ENCODE measurements at regions not wholly inside any gene's neighbourhood (a gene's known extent, or its start where the extent isn't known, plus 50 kb on each side); places are given as distances from the start of the nearest gene placed in this dataset.
"Not testable (repeated sequence)": the region's sequence is repeated elsewhere in the genome, so short reads cannot be mapped to it uniquely, and the experiment has no call there.

DNA sequence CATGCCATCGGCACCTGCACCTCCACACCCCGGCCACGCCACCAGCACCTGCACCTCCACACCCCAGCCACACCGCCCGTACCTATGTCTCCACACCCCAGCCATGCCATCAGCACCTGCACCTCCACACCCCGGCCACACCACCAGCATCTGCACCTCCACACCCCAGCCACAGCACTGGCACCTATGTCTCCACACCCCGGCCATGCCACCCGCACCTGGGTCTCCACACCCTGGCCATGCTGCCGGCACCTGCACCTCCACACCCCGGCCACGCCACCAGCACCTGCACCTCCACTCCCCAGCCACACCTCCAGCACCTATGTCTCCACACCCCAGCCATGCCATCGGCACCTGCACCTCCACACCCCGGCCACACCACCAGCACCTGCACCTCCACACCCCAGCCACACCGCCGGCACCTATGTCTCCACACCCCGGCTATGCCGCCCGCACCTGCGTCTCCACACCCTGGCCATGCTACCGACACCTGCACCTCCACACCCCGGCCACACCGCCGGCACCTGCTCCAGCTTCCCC, 390.3 kb upstream of the MYT1L start:
- Histone ChIP-seq H3K9me3 (ENCODE audit: insufficient read depth, low read length) (no peaks in the 10 kb centered on the region), H3K79me2 (ENCODE audit: insufficient read depth, low read length) (no peaks in the 10 kb centered on the region)

DNA sequence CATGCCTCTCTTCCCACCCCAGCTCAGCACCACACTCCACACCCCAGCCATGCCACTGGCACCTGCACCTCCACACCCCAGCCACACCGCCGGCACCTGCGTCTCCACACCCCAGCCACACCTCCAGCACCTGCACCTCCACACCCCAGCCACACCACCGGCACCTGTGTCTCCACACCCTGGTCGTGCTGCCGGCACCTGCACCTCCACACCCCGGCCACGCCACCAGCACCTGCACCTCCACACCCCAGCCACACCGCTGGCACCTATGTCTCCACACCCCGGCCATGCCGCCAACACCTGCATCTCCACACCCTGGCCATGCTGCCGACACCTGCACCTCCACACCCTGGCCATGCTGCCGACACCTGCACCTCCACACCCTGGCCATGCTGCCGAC, 389.7 kb upstream of the MYT1L start:
- H3K36me3 ChIP-seq (ENCODE audit: low read length); H2AFZ ChIP-seq (ENCODE audit: low read depth, low read length, severe bottlenecking); H3K9ac ChIP-seq (ENCODE audit: low read length); H3K9me3 ChIP-seq (ENCODE audit: insufficient read depth, low read length); H3K9me2 ChIP-seq (replicated peaks; ENCODE audit: insufficient read depth, low read length); H3K27ac ChIP-seq (ENCODE audit: low read depth, low read length); H3K4me3 ChIP-seq (ENCODE audit: insufficient read depth, low read length, poor library complexity, severe bottlenecking); H3K4me2 ChIP-seq (ENCODE audit: low read depth, low read length, poor library complexity, severe bottlenecking); H3K27me3 ChIP-seq (ENCODE audit: low read length); H3F3A ChIP-seq (ENCODE audit: insufficient read depth); H3K79me2 ChIP-seq (ENCODE audit: insufficient read depth, low read length); H4K20me1 ChIP-seq (ENCODE audit: low read depth, low read length): not testable (repeated sequence)

More for the DNA sequence above, 390.3 kb upstream of the MYT1L start:
- Histone ChIP-seq H3K9ac (ENCODE audit: low read length) (no peak overlapping the region), H3K4me3 (ENCODE audit: insufficient read depth, low read length, poor library complexity, severe bottlenecking) (no peak overlapping the region), H3F3A (ENCODE audit: insufficient read depth) (no peaks in the 10 kb centered on the region), H3K36me3 (ENCODE audit: low read length) (no peaks in the 10 kb centered on the region), H3K4me2 (ENCODE audit: low read depth, low read length, poor library complexity, severe bottlenecking) (no peak overlapping the region), H2AFZ (ENCODE audit: low read depth, low read length, severe bottlenecking) (no peak overlapping the region), H3K27ac (ENCODE audit: low read depth, low read length) (no peak overlapping the region), H3K27me3 (ENCODE audit: low read length) (no peaks in the 10 kb centered on the region), H4K20me1 (ENCODE audit: low read depth, low read length) (no peaks in the 10 kb centered on the region), H3K9me2 (replicated peaks; ENCODE audit: insufficient read depth, low read length) (no peaks in the 10 kb centered on the region)
- TF ChIP-seq CTCF (IDR thresholded peaks at IDR 0.05; ENCODE audit: insufficient read depth, low read length, poor library complexity, severe bottlenecking), result no peak
- TF ChIP-seq EZH2phosphoT487 (conservative IDR thresholded peaks at IDR 0.05; ENCODE audit: low read length), result no peak

- H3K9me3 ChIP-seq (ENCODE audit: insufficient read depth, low read length), result no peaks in the 10 kb centered on the region
- H3K27me3 ChIP-seq (ENCODE audit: low read length), result no peaks in the 10 kb centered on the region
- H3K4me3 ChIP-seq (ENCODE audit: insufficient read depth, low read length, poor library complexity, severe bottlenecking), result no peak overlapping the region
- no peaks in the 10 kb centered on the region for H3K79me2 ChIP-seq (ENCODE audit: insufficient read depth, low read length)
- no peaks in the 10 kb centered on the region for H3K9me2 ChIP-seq (replicated peaks; ENCODE audit: insufficient read depth, low read length)
- no peaks in the 10 kb centered on the region for H3F3A ChIP-seq (ENCODE audit: insufficient read depth)
- H3K36me3 ChIP-seq (ENCODE audit: low read length), result no peaks in the 10 kb centered on the region
- H4K20me1 ChIP-seq (ENCODE audit: low read depth, low read length), result no peaks in the 10 kb centered on the region
- no peak overlapping the region for H3K9ac ChIP-seq (ENCODE audit: low read length)
- no peak overlapping the region for H3K27ac ChIP-seq (ENCODE audit: low read depth, low read length)
- no peak overlapping the region for H3K4me2 ChIP-seq (ENCODE audit: low read depth, low read length, poor library complexity, severe bottlenecking)
- H2AFZ ChIP-seq (ENCODE audit: low read depth, low read length, severe bottlenecking), result no peak overlapping the region
- no peak for TF ChIP-seq CTCF (IDR thresholded peaks at IDR 0.05; ENCODE audit: insufficient read depth, low read length, poor library complexity, severe bottlenecking)
- TF ChIP-seq EZH2phosphoT487 (conservative IDR thresholded peaks at IDR 0.05; ENCODE audit: low read length), result no peak
Measured at GRCh38 chr2:2720351-2720750, 389.3 kb upstream of the MYT1L start.

DNA sequence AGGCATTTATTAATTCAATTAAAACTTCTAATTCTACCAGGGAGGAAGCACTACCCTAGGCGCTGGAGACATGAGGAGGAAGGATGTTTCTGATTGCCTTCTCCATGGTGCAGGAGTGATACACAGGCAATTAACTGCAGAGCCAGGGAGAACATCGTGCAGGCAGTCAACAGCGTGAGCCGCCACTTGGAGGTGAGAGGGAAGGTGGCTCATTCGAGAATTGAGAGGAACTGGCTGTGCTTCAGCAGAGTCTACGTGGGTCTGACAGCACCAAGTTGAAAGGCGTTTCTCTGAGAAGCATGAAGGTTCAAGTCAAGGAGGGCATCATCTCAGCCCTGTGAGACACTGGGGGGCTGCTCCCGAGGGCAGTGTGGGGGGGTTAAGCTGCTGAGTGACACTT, 388.7 kb upstream of the MYT1L start:
- no peaks in the 10 kb centered on the region for H3K36me3 ChIP-seq (ENCODE audit: low read length)
- no peak overlapping the region for H2AFZ ChIP-seq (ENCODE audit: low read depth, low read length, severe bottlenecking)
- no peak overlapping the region for H3K27ac ChIP-seq (ENCODE audit: low read depth, low read length)
- TF ChIP-seq EZH2phosphoT487 (conservative IDR thresholded peaks at IDR 0.05; ENCODE audit: low read length) (no peak), CTCF (IDR thresholded peaks at IDR 0.05; ENCODE audit: insufficient read depth, low read length, poor library complexity, severe bottlenecking) (no peak)
- H3K9me3 ChIP-seq (ENCODE audit: insufficient read depth, low read length), result no peaks in the 10 kb centered on the region
- no peaks in the 10 kb centered on the region for H3K79me2 ChIP-seq (ENCODE audit: insufficient read depth, low read length)
- H3K4me3 ChIP-seq (ENCODE audit: insufficient read depth, low read length, poor library complexity, severe bottlenecking), result no peak overlapping the region
- no peaks in the 10 kb centered on the region for H3K9me2 ChIP-seq (replicated peaks; ENCODE audit: insufficient read depth, low read length)
- H3F3A ChIP-seq (ENCODE audit: insufficient read depth), result no peaks in the 10 kb centered on the region
- no peaks in the 10 kb centered on the region for H3K27me3 ChIP-seq (ENCODE audit: low read length)
- H3K4me2 ChIP-seq (ENCODE audit: low read depth, low read length, poor library complexity, severe bottlenecking), result no peak overlapping the region
- no peak overlapping the region for H3K9ac ChIP-seq (ENCODE audit: low read length)
- no peaks in the 10 kb centered on the region for H4K20me1 ChIP-seq (ENCODE audit: low read depth, low read length)

Data from SU-DHL-6 (cell line).